ENCODE measurements at regions not wholly inside any gene's neighbourhood (a gene's known extent, or its start where the extent isn't known, plus 50 kb on each side); places are given as distances from the start of the nearest gene placed in this dataset.
A peak's percentile ranks its signal among the peaks of the same experiment; 100 is the strongest.
"Not testable (repeated sequence)": the region's sequence is repeated elsewhere in the genome, so short reads cannot be mapped to it uniquely, and the experiment has no call there.

GRCh38 chr21:41573902-41574690 is 66.1 kb upstream of the TMPRSS2 start:
- Histone ChIP-seq H3K4me1 (ENCODE audit: control insufficient read depth in 3 of 3, insufficient read depth in 2 of 3, low read depth in 1 of 3, low read length in 2 of 3) (peaks cover 0 to 24% (median 2%) of the 10 kb centered on the region in 3 donors), H3K27me3 (ENCODE audit: control insufficient read depth in 3 of 3, insufficient read depth in 3 of 3, low read length in 3 of 3) (no peaks in the 10 kb centered on the region), H3K9me3 (ENCODE audit: control insufficient read depth in 2 of 2, insufficient read depth in 1 of 2, low read depth in 1 of 2, low read length in 1 of 2) (peaks cover 0 to 21% of the 10 kb centered on the region in 2 donors), H3K27ac (ENCODE audit: low read depth in 1 of 3, low read length in 2 of 3) (peak overlapping the region; percentile 48 to 84 (median 83)), H3K36me3 (ENCODE audit: control insufficient read depth in 3 of 3, insufficient read depth in 2 of 3, low read depth in 1 of 3, low read length in 3 of 3) (no peaks in the 10 kb centered on the region), H3K4me3 (ENCODE audit: low read depth in 1 of 3, low read length in 3 of 3) (no peak overlapping the region)
- FAIRE-seq, result peak; percentile 76
- peak; percentile 80 to 98 for DNase-seq
- 17 to 46% (median 39%) methylated on average over 5 of the region's 5 CpGs for WGBS, 3 donors

GRCh38 chr21:41571938-41572510 is 64.1 kb upstream of the TMPRSS2 start:
- Histone ChIP-seq H3K4me1 (ENCODE audit: control insufficient read depth in 3 of 3, insufficient read depth in 2 of 3, low read depth in 1 of 3, low read length in 2 of 3) (peaks cover 1 to 32% (median 7%) of the 10 kb centered on the region in 3 donors), H3K27ac (ENCODE audit: low read depth in 1 of 3, low read length in 2 of 3) (peak overlapping the region in 1 of 3 donors; percentile 62), H3K27me3 (ENCODE audit: control insufficient read depth in 3 of 3, insufficient read depth in 3 of 3, low read length in 3 of 3) (no peaks in the 10 kb centered on the region), H3K9me3 (ENCODE audit: control insufficient read depth in 2 of 2, insufficient read depth in 1 of 2, low read depth in 1 of 2, low read length in 1 of 2) (peaks cover 0 to 18% of the 10 kb centered on the region in 2 donors), H3K36me3 (ENCODE audit: control insufficient read depth in 3 of 3, insufficient read depth in 2 of 3, low read depth in 1 of 3, low read length in 3 of 3) (no peaks in the 10 kb centered on the region), H3K4me3 (ENCODE audit: low read depth in 1 of 3, low read length in 3 of 3) (no peak overlapping the region)
- FAIRE-seq, result no peak
- no peak for DNase-seq

- 69 to 89% (median 73%) methylated on average over 7 of the region's 7 CpGs for WGBS, 3 donors
- no peak overlapping the region for H3K4me3 ChIP-seq (ENCODE audit: low read depth in 1 of 3, low read length in 3 of 3)
- no peaks in the 10 kb centered on the region for H3K27me3 ChIP-seq (ENCODE audit: control insufficient read depth in 3 of 3, insufficient read depth in 3 of 3, low read length in 3 of 3)
- no peak overlapping the region for H3K27ac ChIP-seq (ENCODE audit: low read depth in 1 of 3, low read length in 2 of 3)
- H3K36me3 ChIP-seq (ENCODE audit: control insufficient read depth in 3 of 3, insufficient read depth in 2 of 3, low read depth in 1 of 3, low read length in 3 of 3), result no peaks in the 10 kb centered on the region
- peaks cover 3 to 39% (median 8%) of the 10 kb centered on the region in 3 donors for H3K4me1 ChIP-seq (ENCODE audit: control insufficient read depth in 3 of 3, insufficient read depth in 2 of 3, low read depth in 1 of 3, low read length in 2 of 3)
- peaks cover 0 to 18% of the 10 kb centered on the region in 2 donors for H3K9me3 ChIP-seq (ENCODE audit: control insufficient read depth in 2 of 2, insufficient read depth in 1 of 2, low read depth in 1 of 2, low read length in 1 of 2)
- DNase-seq, result no peak
- FAIRE-seq, result no peak
Observed at GRCh38 chr21:41570791-41571355, 62.9 kb upstream of the TMPRSS2 start.

GRCh38 chr21:41568606-41569385 is 60.8 kb upstream of the TMPRSS2 start:
- Histone ChIP-seq H3K4me1 (ENCODE audit: control insufficient read depth in 3 of 3, insufficient read depth in 2 of 3, low read depth in 1 of 3, low read length in 2 of 3) (peaks cover 3 to 40% (median 8%) of the 10 kb centered on the region in 3 donors), H3K27ac (ENCODE audit: low read depth in 1 of 3, low read length in 2 of 3) (peak overlapping the region in 1 of 3 donors; percentile 36), H3K4me3 (ENCODE audit: low read depth in 1 of 3, low read length in 3 of 3) (no peak overlapping the region), H3K36me3 (ENCODE audit: control insufficient read depth in 3 of 3, insufficient read depth in 2 of 3, low read depth in 1 of 3, low read length in 3 of 3) (no peaks in the 10 kb centered on the region), H3K27me3 (ENCODE audit: control insufficient read depth in 3 of 3, insufficient read depth in 3 of 3, low read length in 3 of 3) (no peaks in the 10 kb centered on the region), H3K9me3 (ENCODE audit: control insufficient read depth in 2 of 2, insufficient read depth in 1 of 2, low read depth in 1 of 2, low read length in 1 of 2) (peaks cover 0 to 11% of the 10 kb centered on the region in 2 donors)
- no peak for FAIRE-seq
- DNase-seq, result no peak
- 24 to 57% (median 36%) methylated on average over 14 of the region's 14 CpGs for WGBS, 3 donors

- 61 to 80% (median 64%) methylated on average over 25 of the region's 25 CpGs for WGBS, 3 donors
- Histone ChIP-seq H3K4me3 (ENCODE audit: low read depth in 1 of 3, low read length in 3 of 3) (no peak overlapping the region), H3K27me3 (ENCODE audit: control insufficient read depth in 3 of 3, insufficient read depth in 3 of 3, low read length in 3 of 3) (no peaks in the 10 kb centered on the region), H3K27ac (ENCODE audit: low read depth in 1 of 3, low read length in 2 of 3) (no peak overlapping the region), H3K4me1 (ENCODE audit: control insufficient read depth in 3 of 3, insufficient read depth in 2 of 3, low read depth in 1 of 3, low read length in 2 of 3) (peaks cover 3 to 41% (median 10%) of the 10 kb centered on the region in 3 donors), H3K9me3 (ENCODE audit: control insufficient read depth in 2 of 2, insufficient read depth in 1 of 2, low read depth in 1 of 2, low read length in 1 of 2) (peaks cover 0 to 11% of the 10 kb centered on the region in 2 donors), H3K36me3 (ENCODE audit: control insufficient read depth in 3 of 3, insufficient read depth in 2 of 3, low read depth in 1 of 3, low read length in 3 of 3) (no peaks in the 10 kb centered on the region)
- DNase-seq (peak in 1 of 2 donors; percentile 64), FAIRE-seq (no peak)
Observed at GRCh38 chr21:41567901-41568510, 60.0 kb upstream of the TMPRSS2 start.

GRCh38 chr21:41567237-41567636 is 59.3 kb upstream of the TMPRSS2 start:
- H3K9me3 ChIP-seq (ENCODE audit: control insufficient read depth in 2 of 2, insufficient read depth in 1 of 2, low read depth in 1 of 2, low read length in 1 of 2); H3K27me3 ChIP-seq (ENCODE audit: control insufficient read depth in 3 of 3, insufficient read depth in 3 of 3, low read length in 3 of 3); FAIRE-seq; H3K4me3 ChIP-seq (ENCODE audit: low read depth in 1 of 3, low read length in 3 of 3); H3K36me3 ChIP-seq (ENCODE audit: control insufficient read depth in 3 of 3, insufficient read depth in 2 of 3, low read depth in 1 of 3, low read length in 3 of 3); DNase-seq: not testable (repeated sequence)
- H3K27ac ChIP-seq (ENCODE audit: low read depth in 1 of 3, low read length in 2 of 3), result peak overlapping the region in 2 of 3 donors; percentile 53 to 56
- H3K4me1 ChIP-seq (ENCODE audit: control insufficient read depth in 3 of 3, insufficient read depth in 2 of 3, low read depth in 1 of 3, low read length in 2 of 3), result peaks cover 3 to 44% (median 15%) of the 10 kb centered on the region in 3 donors
- WGBS, 3 donors, result 79 to 97% (median 80%) methylated on average over 2 of the region's 2 CpGs

- peaks cover 3 to 51% (median 20%) of the 10 kb centered on the region in 3 donors for H3K4me1 ChIP-seq (ENCODE audit: control insufficient read depth in 3 of 3, insufficient read depth in 2 of 3, low read depth in 1 of 3, low read length in 2 of 3)
- H3K4me3 ChIP-seq (ENCODE audit: low read depth in 1 of 3, low read length in 3 of 3), result no peak overlapping the region
- no peaks in the 10 kb centered on the region for H3K36me3 ChIP-seq (ENCODE audit: control insufficient read depth in 3 of 3, insufficient read depth in 2 of 3, low read depth in 1 of 3, low read length in 3 of 3)
- H3K27ac ChIP-seq (ENCODE audit: low read depth in 1 of 3, low read length in 2 of 3), result peak overlapping the region; percentile 25 to 67 (median 53)
- peaks cover 0 to 2% of the 10 kb centered on the region in 2 donors for H3K9me3 ChIP-seq (ENCODE audit: control insufficient read depth in 2 of 2, insufficient read depth in 1 of 2, low read depth in 1 of 2, low read length in 1 of 2)
- 40 to 58% (median 41%) methylated on average over 3 of the region's 3 CpGs for WGBS, 3 donors
- DNase-seq, result peak in 1 of 2 donors; percentile 91
- no peaks in the 10 kb centered on the region for H3K27me3 ChIP-seq (ENCODE audit: control insufficient read depth in 3 of 3, insufficient read depth in 3 of 3, low read length in 3 of 3)
- no peak for FAIRE-seq
Observed at GRCh38 chr21:41566500-41567014, 58.6 kb upstream of the TMPRSS2 start.

Data from small intestine (tissue), 7 donors.